Right kidney (tissue), 1 donor: ENCODE measurements at regions not wholly inside any gene's neighbourhood (a gene's known extent, or its start where the extent isn't known, plus 50 kb on each side); places are given as distances from the start of the nearest gene placed in this dataset.

Experiments
- DNase-seq: peaks from one replicate; pipeline ENCODE4 v3.0.0-alpha.2; 2016

GRCh38 chr4:187188118-187188517 lies 464.5 kb upstream of the FAT1 start:
- no peak for DNase-seq

GRCh38 chr4:187188741-187189140 lies 465.1 kb upstream of the FAT1 start:
- no peak for DNase-seq

GRCh38 chr4:187190390-187190789 lies 466.7 kb upstream of the FAT1 start:
- no peak for DNase-seq

- no peak for DNase-seq
These were observed 468.0 kb upstream of the FAT1 start for GRCh38 chr4:187191676-187192075.

GRCh38 chr4:187192266-187192665 lies 468.6 kb upstream of the FAT1 start:
- DNase-seq: no peak

GRCh38 chr4:187193141-187193540 lies 469.5 kb upstream of the FAT1 start:
- DNase-seq: no peak

GRCh38 chr4:187204389-187204918 lies 480.8 kb upstream of the FAT1 start:
- no peak for DNase-seq

- no peak for DNase-seq
These were observed 484.3 kb upstream of the FAT1 start for GRCh38 chr4:187207931-187208330.

- no peak for DNase-seq
These were observed 485.0 kb upstream of the FAT1 start for GRCh38 chr4:187208651-187209050.

GRCh38 chr4:187209921-187210613 lies 486.4 kb upstream of the FAT1 start:
- no peak for DNase-seq

- no peak for DNase-seq
These were observed 488.9 kb upstream of the FAT1 start for GRCh38 chr4:187212446-187213080.

GRCh38 chr4:187215438-187215837 lies 491.8 kb upstream of the FAT1 start:
- no peak for DNase-seq

- no peak for DNase-seq
These were observed 495.1 kb upstream of the FAT1 start for GRCh38 chr4:187218705-187219245.

GRCh38 chr4:187224560-187224959 lies 500.9 kb upstream of the FAT1 start:
- no peak for DNase-seq

- no peak for DNase-seq
These were observed 504.4 kb upstream of the FAT1 start for GRCh38 chr4:187227907-187228704.

- DNase-seq: no peak
These were observed 508.5 kb upstream of the FAT1 start for GRCh38 chr4:187232196-187232595.

- no peak for DNase-seq
These were observed 509.1 kb upstream of the FAT1 start for GRCh38 chr4:187232796-187233195.

GRCh38 chr4:187235456-187236170 lies 512.0 kb upstream of the FAT1 start:
- no peak for DNase-seq

GRCh38 chr4:187236209-187236890 lies 512.7 kb upstream of the FAT1 start:
- no peak for DNase-seq

GRCh38 chr4:187238646-187239045 lies 515.0 kb upstream of the FAT1 start:
- no peak for DNase-seq

- no peak for DNase-seq
These were observed 528.2 kb upstream of the FAT1 start for GRCh38 chr4:187251896-187252295.

GRCh38 chr4:187256897-187257296 lies 533.2 kb upstream of the FAT1 start:
- no peak for DNase-seq
